Body of pancreas (tissue), 4 donors: ENCODE measurements at regions not wholly inside any gene's neighbourhood (a gene's known extent, or its start where the extent isn't known, plus 50 kb on each side); places are given as distances from the start of the nearest gene placed in this dataset.

Experiments used
- CTCF ChIP-seq, 7 experiments: fragments of 450-650 bp in 4 of 7; fragments of 200-600 bp in 3 of 7; sonication (generic) in 3 of 7; IDR thresholded peaks; one replicate each; pipeline ENCODE4 v1.5.1; 2016 to 2019; ENCODE audit warnings: antibody characterized with exemption in 7 of 7
- POLR2A ChIP-seq, 3 donors: fragments of 450-650 bp; IDR thresholded peaks; one replicate each; pipeline ENCODE4 v1.6.1; 2016; ENCODE audit warnings: antibody characterized with exemption in 3 of 3, mild to moderate bottlenecking in 2 of 3

GRCh38 chr3:38958026-38958720 is 93.6 kb downstream of the SCN11A start:
- no peak for TF ChIP-seq CTCF (IDR thresholded peaks at IDR 0.05)
- no peak for TF ChIP-seq POLR2A (IDR thresholded peaks at IDR 0.05)
